Endodermal cell (in vitro differentiated cells): ENCODE measurements at regions not wholly inside any gene's neighbourhood (a gene's known extent, or its start where the extent isn't known, plus 50 kb on each side); places are given as distances from the start of the nearest gene placed in this dataset.

Experiments used
- DNase-seq: peaks from one replicate; pipeline ENCODE4 v3.0.0-alpha.2; 2017
- H3K27ac ChIP-seq: 2 replicates; pipeline ENCODE4 v1.5.1; 2013; ENCODE audit warnings: mild to moderate bottlenecking, low read depth, low read length, moderate library complexity
- H3K27me3 ChIP-seq: 2 replicates; pipeline ENCODE4 v1.6.1; 2013; ENCODE audit warnings: mild to moderate bottlenecking, low read length, moderate library complexity; ENCODE audit not compliant: insufficient read depth, control insufficient read depth, poor library complexity, severe bottlenecking
- H3K36me3 ChIP-seq: 2 replicates; pipeline ENCODE4 v1.7.0; 2013; ENCODE audit warnings: mild to moderate bottlenecking, low read length, moderate library complexity; ENCODE audit not compliant: control insufficient read depth, insufficient read depth
- H3K4me1 ChIP-seq: one replicate; pipeline ENCODE4 v1.7.0; 2013; ENCODE audit warnings: low read length; ENCODE audit not compliant: control insufficient read depth, insufficient read depth
- H3K4me3 ChIP-seq: 2 replicates; pipeline ENCODE4 v1.5.1; 2013; ENCODE audit warnings: mild to moderate bottlenecking, low read length, moderate library complexity
- H3K9ac ChIP-seq: 2 replicates; pipeline ENCODE4 v1.6.1; 2013; ENCODE audit warnings: mild to moderate bottlenecking, low read length, moderate library complexity; ENCODE audit not compliant: poor library complexity, severe bottlenecking; ENCODE audit errors: extremely low read depth
- H3K9me3 ChIP-seq: 2 replicates; pipeline ENCODE4 v1.6.1; 2013; ENCODE audit warnings: mild to moderate bottlenecking, low read length, moderate library complexity; ENCODE audit not compliant: control insufficient read depth
- H3K27ac Mint-ChIP-seq: 2 replicates; pipeline ENCODE4 v1.8.0; 2020; ENCODE audit warnings: mixed read lengths
- H3K27me3 Mint-ChIP-seq: 2 replicates; pipeline ENCODE4 v1.8.0; 2021; ENCODE audit warnings: mild to moderate bottlenecking, mixed read lengths; ENCODE audit not compliant: insufficient read depth
- H3K36me3 Mint-ChIP-seq: 2 replicates; pipeline ENCODE4 v1.8.0; 2020; ENCODE audit warnings: low read depth, mixed read lengths
- H3K4me1 Mint-ChIP-seq: 2 replicates; pipeline ENCODE4 v1.8.0; 2020; ENCODE audit warnings: mixed read lengths
- H3K4me3 Mint-ChIP-seq: 2 replicates; pipeline ENCODE4 v1.8.0; 2020; ENCODE audit warnings: mild to moderate bottlenecking, moderate library complexity, mixed read lengths
- H3K9me3 Mint-ChIP-seq: 2 replicates; pipeline ENCODE4 v1.8.0; 2020; ENCODE audit warnings: mild to moderate bottlenecking, mixed read lengths
- WGBS, 2 experiments: methylation state at CpG; one replicate each; pipeline versions ENCODE4 v1.1.5 to v1.1.7; 2013; ENCODE audit warnings: missing lambda C conversion rate in 2 of 2, mixed read lengths in 1 of 2; ENCODE audit not compliant: insufficient coverage in 1 of 2, insufficient read length in 1 of 2; 5-methylcytosine and 5-hydroxymethylcytosine counted together
- TF ChIP-seq, protein P1 (sequence below): fragments of 200-600 bp; sonication (generic); conservative IDR thresholded peaks from 2 replicates; pipeline ENCODE4 v1.5.0; 2021; ENCODE audit warnings: antibody characterized with exemption, mild to moderate bottlenecking

- Mint-ChIP-seq H3K4me1 (no peaks in the 10 kb centered on the region), H3K9me3 (no peaks in the 10 kb centered on the region), H3K4me3 (no peak overlapping the region), H3K36me3 (no peaks in the 10 kb centered on the region), H3K27ac (no peak overlapping the region), H3K27me3 (no peaks in the 10 kb centered on the region)
- 95% methylated on average over 1 of the region's 1 CpG; no CpG with 5 or more reads in 1 of the 2 experiments for WGBS, 2 experiments
- TF ChIP-seq, protein P1, sequence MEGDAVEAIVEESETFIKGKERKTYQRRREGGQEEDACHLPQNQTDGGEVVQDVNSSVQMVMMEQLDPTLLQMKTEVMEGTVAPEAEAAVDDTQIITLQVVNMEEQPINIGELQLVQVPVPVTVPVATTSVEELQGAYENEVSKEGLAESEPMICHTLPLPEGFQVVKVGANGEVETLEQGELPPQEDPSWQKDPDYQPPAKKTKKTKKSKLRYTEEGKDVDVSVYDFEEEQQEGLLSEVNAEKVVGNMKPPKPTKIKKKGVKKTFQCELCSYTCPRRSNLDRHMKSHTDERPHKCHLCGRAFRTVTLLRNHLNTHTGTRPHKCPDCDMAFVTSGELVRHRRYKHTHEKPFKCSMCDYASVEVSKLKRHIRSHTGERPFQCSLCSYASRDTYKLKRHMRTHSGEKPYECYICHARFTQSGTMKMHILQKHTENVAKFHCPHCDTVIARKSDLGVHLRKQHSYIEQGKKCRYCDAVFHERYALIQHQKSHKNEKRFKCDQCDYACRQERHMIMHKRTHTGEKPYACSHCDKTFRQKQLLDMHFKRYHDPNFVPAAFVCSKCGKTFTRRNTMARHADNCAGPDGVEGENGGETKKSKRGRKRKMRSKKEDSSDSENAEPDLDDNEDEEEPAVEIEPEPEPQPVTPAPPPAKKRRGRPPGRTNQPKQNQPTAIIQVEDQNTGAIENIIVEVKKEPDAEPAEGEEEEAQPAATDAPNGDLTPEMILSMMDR: no peak
- no peak overlapping the region for H3K27ac ChIP-seq
- no peak overlapping the region for H3K9ac ChIP-seq
- H3K4me3 ChIP-seq: no peak overlapping the region
- no peaks in the 10 kb centered on the region for H3K4me1 ChIP-seq
- DNase-seq: no peak
- no peaks in the 10 kb centered on the region for H3K36me3 ChIP-seq
- no peaks in the 10 kb centered on the region for H3K9me3 ChIP-seq
- H3K27me3 ChIP-seq: no peaks in the 10 kb centered on the region
These were observed 148.6 kb upstream of the MME start for GRCh38 chr3:154931484-154931883.

DNA sequence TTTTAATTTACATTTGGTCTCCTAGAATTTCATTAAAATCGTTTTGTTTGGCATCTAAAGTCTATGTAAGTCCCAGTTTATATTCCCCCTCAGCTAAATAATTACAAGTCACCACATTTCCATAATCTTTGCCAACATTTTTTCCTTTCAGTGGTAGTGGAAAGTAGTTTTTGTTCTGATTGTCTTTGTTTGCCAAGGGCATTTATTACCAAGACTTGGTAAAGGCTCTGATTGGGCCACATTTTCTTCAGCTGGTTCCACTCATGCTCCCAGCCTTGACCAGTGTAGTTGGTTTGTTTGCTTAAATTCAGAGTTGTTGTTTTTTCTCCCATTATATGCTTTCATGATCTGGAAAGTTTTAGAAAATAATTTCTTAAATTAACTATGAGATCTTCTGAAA is 153.4 kb upstream of the MME start:
- Histone ChIP-seq H3K9me3 (no peaks in the 10 kb centered on the region), H3K27ac (no peak overlapping the region), H3K4me1 (no peaks in the 10 kb centered on the region), H3K4me3 (no peak overlapping the region), H3K27me3 (no peaks in the 10 kb centered on the region), H3K36me3 (no peaks in the 10 kb centered on the region), H3K9ac (no peak overlapping the region)
- Mint-ChIP-seq H3K9me3 (peaks cover 6% of the 10 kb centered on the region), H3K4me3 (no peak overlapping the region), H3K36me3 (peaks cover 2% of the 10 kb centered on the region), H3K4me1 (no peaks in the 10 kb centered on the region), H3K27me3 (no peaks in the 10 kb centered on the region), H3K27ac (peak overlapping the region; percentile 23)
- no peak for DNase-seq
- TF ChIP-seq, protein P1: no peak
- WGBS, 2 experiments: 83% methylated on average over 1 of the region's 1 CpG; no CpG with 5 or more reads in 1 of the 2 experiments

DNA sequence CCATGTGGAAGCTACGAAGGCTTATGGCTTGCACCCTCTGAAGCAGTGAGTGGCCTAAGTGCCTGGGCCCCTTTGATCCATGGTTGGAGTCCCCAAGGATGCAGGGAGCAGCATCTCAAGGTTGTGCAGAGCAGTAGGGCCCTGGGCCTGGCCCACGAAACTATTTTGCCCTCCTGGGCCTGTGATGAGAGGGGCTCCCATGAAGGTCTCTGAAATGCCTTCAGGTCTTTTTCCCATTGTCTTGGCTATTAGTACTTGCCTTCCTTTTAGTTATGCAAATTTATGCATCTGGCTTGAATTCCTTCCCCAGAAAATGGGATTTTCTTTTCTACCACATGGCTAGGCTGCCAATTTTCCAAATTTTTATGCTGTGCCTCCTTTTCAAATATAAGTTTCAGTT is 158.8 kb upstream of the MME start:
- Mint-ChIP-seq H3K4me3 (no peak overlapping the region), H3K36me3 (peaks cover 6% of the 10 kb centered on the region), H3K9me3 (peaks cover 26% of the 10 kb centered on the region), H3K27me3 (no peaks in the 10 kb centered on the region), H3K4me1 (no peaks in the 10 kb centered on the region), H3K27ac (no peak overlapping the region)
- Histone ChIP-seq H3K9me3 (peaks cover 15% of the 10 kb centered on the region), H3K4me1 (no peaks in the 10 kb centered on the region), H3K36me3 (no peaks in the 10 kb centered on the region), H3K27ac (no peak overlapping the region), H3K9ac (no peak overlapping the region), H3K27me3 (no peaks in the 10 kb centered on the region), H3K4me3 (no peak overlapping the region)
- TF ChIP-seq, protein P1: no peak
- no peak for DNase-seq
- WGBS, 2 experiments: 81 to 92% methylated on average over 2 of the region's 2 CpGs
